Endothelial cell of umbilical vein (primary cell): ENCODE measurements at regions not wholly inside any gene's neighbourhood (a gene's known extent, or its start where the extent isn't known, plus 50 kb on each side); places are given as distances from the start of the nearest gene placed in this dataset.

Source experiments
- BruUV-seq: library from RNA; stranded (reverse); fragments of 400-500 nt; replicated peaks from 2 replicates; lab custom pipeline; 2021; lab: Mats Ljungman, UMichigan
- CTCF ChIA-PET: fragments of 300-600, 350-600 bp; sonication (Branson Sonifier 250); formaldehyde crosslinking; loops from one replicate; lab custom pipeline; 2021; ENCODE audit warnings: antibody characterized with exemption, inconsistent platforms; lab: Charles Lee
- POLR2A ChIA-PET: fragments of 300-600, 350-600 bp; sonication (Branson Sonifier 250); formaldehyde crosslinking; loops from one replicate; lab custom pipeline; 2021; ENCODE audit warnings: antibody characterized with exemption, inconsistent platforms; lab: Charles Lee
- DNase-seq: peaks from one replicate; pipeline ENCODE4 v3.0.0-alpha.2; 2011; ENCODE audit warnings: low read depth, low spot score
- FAIRE-seq: peaks from 2 replicates; lab custom pipeline; 2011; peaks lifted over from hg19 to GRCh38; lab: Jason Lieb, UNC
- H2AFZ ChIP-seq: 2 replicates; pipeline ENCODE4 v1.6.0; 2012; ENCODE audit warnings: low read depth, low read length, control low read depth, inconsistent platforms
- H3K27ac ChIP-seq: 2 replicates; pipeline ENCODE4 v1.5.1; 2011; ENCODE audit warnings: low read depth, mild to moderate bottlenecking, control low read depth, low read length, moderate library complexity; ENCODE audit not compliant: insufficient read depth
- H3K27me3 ChIP-seq, 2 experiments: 2 replicates each; pipeline versions ENCODE4 v1.6.0 to v1.6.1; 2011; ENCODE audit warnings: low read length in 2 of 2, mixed read lengths in 1 of 2; ENCODE audit not compliant: control insufficient read depth in 2 of 2, insufficient read depth in 2 of 2
- H3K36me3 ChIP-seq, 2 experiments: 2 replicates in 1 of 2; 3 replicates in 1 of 2; pipeline ENCODE4 v1.5.1; 2011; ENCODE audit warnings: low read length in 2 of 2, mild to moderate bottlenecking in 1 of 2, moderate library complexity in 1 of 2; ENCODE audit not compliant: control insufficient read depth in 2 of 2, insufficient read depth in 2 of 2; ENCODE audit errors: extremely low read depth in 1 of 2
- H3K4me1 ChIP-seq: 3 replicates; pipeline ENCODE4 v1.5.1; 2011; ENCODE audit warnings: mild to moderate bottlenecking, low read length; ENCODE audit not compliant: control insufficient read depth, insufficient read depth; ENCODE audit errors: extremely low read depth
- H3K4me2 ChIP-seq: 2 replicates; pipeline ENCODE4 v1.6.1; 2011; ENCODE audit warnings: low read length, control low read depth, mixed read lengths; ENCODE audit not compliant: insufficient read depth
- H3K4me3 ChIP-seq, 3 experiments: fragments of 200-600 bp in 1 of 3; sonication (generic), shearing (Covaris generic) in 1 of 3; replicated peaks in 1 of 3; 2 replicates each; pipeline ENCODE4 v1.5.1; 2011 to 2016; ENCODE audit warnings: control low read depth in 3 of 3, low read length in 3 of 3, mild to moderate bottlenecking in 2 of 3, inconsistent platforms in 1 of 3, low read depth in 1 of 3, moderate library complexity in 1 of 3; ENCODE audit not compliant: insufficient read depth in 1 of 3
- H3K79me2 ChIP-seq: 2 replicates; pipeline ENCODE4 v1.6.0; 2012; ENCODE audit warnings: low read length, inconsistent platforms; ENCODE audit not compliant: control insufficient read depth, insufficient read depth
- H3K9ac ChIP-seq: replicated peaks from 2 replicates; pipeline ENCODE3; 2011; ENCODE audit warnings: low read length, control low read depth; ENCODE audit not compliant: insufficient read depth; ENCODE audit errors: extremely low read depth
- H3K9me1 ChIP-seq: replicated peaks from 3 replicates; pipeline ENCODE4 v1.6.0; 2011; ENCODE audit warnings: mild to moderate bottlenecking, low read length; ENCODE audit not compliant: control insufficient read depth, insufficient read depth; ENCODE audit errors: extremely low read depth
- H3K9me3 ChIP-seq: replicated peaks from 2 replicates; pipeline ENCODE4 v1.5.1; 2012; ENCODE audit warnings: low read length, inconsistent platforms; ENCODE audit not compliant: control insufficient read depth, insufficient read depth
- H4K20me1 ChIP-seq: replicated peaks from 2 replicates; pipeline ENCODE3; 2011; ENCODE audit warnings: mild to moderate bottlenecking, low read length; ENCODE audit not compliant: control insufficient read depth, insufficient read depth; ENCODE audit errors: extremely low read depth
- EZH2 ChIP-seq: IDR thresholded peaks from 2 replicates; pipeline ENCODE4 v1.6.1; 2012; ENCODE audit warnings: borderline replicate concordance, low read depth, mild to moderate bottlenecking, moderate library complexity, low read length, inconsistent platforms; ENCODE audit not compliant: severe bottlenecking
- FOS ChIP-seq: IDR thresholded peaks from 2 replicates; pipeline ENCODE4 v1.6.1; 2011; ENCODE audit warnings: mild to moderate bottlenecking, low read length, moderate library complexity, borderline replicate concordance; ENCODE audit not compliant: insufficient read depth
- GATA2 ChIP-seq: IDR thresholded peaks from 2 replicates; pipeline ENCODE4 v1.7.0; 2011; ENCODE audit warnings: low read depth, mild to moderate bottlenecking, moderate library complexity, mixed read lengths, low read length; ENCODE audit not compliant: insufficient read length, insufficient read depth
- JUN ChIP-seq: IDR thresholded peaks from 2 replicates; pipeline ENCODE4 v1.6.1; 2011; ENCODE audit warnings: borderline replicate concordance, low read depth; ENCODE audit not compliant: insufficient read length, insufficient read depth
- MYC ChIP-seq: IDR thresholded peaks from one replicate; pipeline ENCODE4 v1.6.1; 2011; ENCODE audit warnings: mild to moderate bottlenecking, low read depth, low read length
- POLR2A ChIP-seq: IDR thresholded peaks from 2 replicates; pipeline ENCODE4 v1.6.1; 2012; ENCODE audit warnings: low read depth, mild to moderate bottlenecking, control low read depth, low read length
- POLR2AphosphoS5 ChIP-seq: IDR thresholded peaks from 2 replicates; pipeline ENCODE4 v1.6.1; 2012; ENCODE audit warnings: low read depth, mild to moderate bottlenecking, control low read depth, low read length, moderate library complexity; ENCODE audit not compliant: insufficient read depth
- dilution Hi-C: fragments of 300-500 bp; cut with MboI; formaldehyde crosslinking; loops from one replicate; pipeline ENCODE4 v1.15.0; 2019; ENCODE audit warnings: low sequenced_read_pairs; ENCODE audit not compliant: extremely low pct_ligation_motif_present
- intact Hi-C: fragments of 100-400 bp; cut with micrococcal nuclease; formaldehyde crosslinking; loops from one replicate; pipeline ENCODE4 v1.10.0; 2022
- TF ChIP-seq, protein P1 (sequence below): IDR thresholded peaks from 2 replicates; pipeline ENCODE4 v1.6.1; 2011; ENCODE audit not compliant: insufficient read depth, insufficient read length
- TF ChIP-seq, protein P2 (sequence below), 2 donors: IDR thresholded peaks; 1 replicate in 1 of 2; 2 replicates in 1 of 2; pipeline ENCODE4 v1.5.1; 2011; ENCODE audit warnings: low read length in 2 of 2, mild to moderate bottlenecking in 2 of 2, moderate library complexity in 2 of 2, control low read depth in 1 of 2, inconsistent platforms in 1 of 2, low read depth in 1 of 2; ENCODE audit not compliant: insufficient read depth in 1 of 2; ENCODE audit errors: extremely low read depth in 1 of 2

DNA sequence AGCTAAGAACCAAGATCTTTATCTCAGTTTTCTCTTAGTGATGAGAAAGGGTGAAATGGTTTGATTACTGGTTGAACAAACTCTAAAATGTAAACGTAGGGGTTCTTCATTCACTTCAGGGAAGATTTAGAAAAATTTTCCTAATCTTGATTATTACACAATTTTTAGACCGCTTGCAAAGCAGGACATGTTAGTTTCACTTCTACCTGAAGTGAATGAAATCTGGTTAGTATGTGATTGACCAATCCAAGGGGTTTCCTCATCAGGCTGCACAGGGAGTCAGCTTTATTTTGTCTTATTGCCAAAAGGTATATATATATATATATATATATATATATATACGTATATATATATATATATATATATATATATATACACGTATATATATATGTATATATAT, 740.4 kb downstream of the TUSC7 start:
- dilution Hi-C loops (no loop called here), intact Hi-C loops (no loop called here)
- H3K4me2 ChIP-seq = no peak overlapping the region
- H3K9ac ChIP-seq = no peak overlapping the region
- no peak overlapping the region for H3K27ac ChIP-seq
- H3K36me3 ChIP-seq = no peaks in the 10 kb centered on the region
- no peak overlapping the region for H2AFZ ChIP-seq
- BruUV-seq = no TSS peak
- no peak overlapping the region for H3K4me3 ChIP-seq
- H3K27me3 ChIP-seq = no peaks in the 10 kb centered on the region
- H3K79me2 ChIP-seq = no peaks in the 10 kb centered on the region
- H3K9me3 ChIP-seq = no peaks in the 10 kb centered on the region
- ChIA-PET POLR2A (no interaction called here), CTCF (no interaction called here)
- TF ChIP-seq POLR2A (no peak), FOS (no peak), EZH2 (no peak), GATA2 (no peak), JUN (no peak), POLR2AphosphoS5 (no peak), MYC (no peak)
- TF ChIP-seq, protein P1, sequence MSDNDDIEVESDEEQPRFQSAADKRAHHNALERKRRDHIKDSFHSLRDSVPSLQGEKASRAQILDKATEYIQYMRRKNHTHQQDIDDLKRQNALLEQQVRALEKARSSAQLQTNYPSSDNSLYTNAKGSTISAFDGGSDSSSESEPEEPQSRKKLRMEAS = no peak
- TF ChIP-seq, protein P2, sequence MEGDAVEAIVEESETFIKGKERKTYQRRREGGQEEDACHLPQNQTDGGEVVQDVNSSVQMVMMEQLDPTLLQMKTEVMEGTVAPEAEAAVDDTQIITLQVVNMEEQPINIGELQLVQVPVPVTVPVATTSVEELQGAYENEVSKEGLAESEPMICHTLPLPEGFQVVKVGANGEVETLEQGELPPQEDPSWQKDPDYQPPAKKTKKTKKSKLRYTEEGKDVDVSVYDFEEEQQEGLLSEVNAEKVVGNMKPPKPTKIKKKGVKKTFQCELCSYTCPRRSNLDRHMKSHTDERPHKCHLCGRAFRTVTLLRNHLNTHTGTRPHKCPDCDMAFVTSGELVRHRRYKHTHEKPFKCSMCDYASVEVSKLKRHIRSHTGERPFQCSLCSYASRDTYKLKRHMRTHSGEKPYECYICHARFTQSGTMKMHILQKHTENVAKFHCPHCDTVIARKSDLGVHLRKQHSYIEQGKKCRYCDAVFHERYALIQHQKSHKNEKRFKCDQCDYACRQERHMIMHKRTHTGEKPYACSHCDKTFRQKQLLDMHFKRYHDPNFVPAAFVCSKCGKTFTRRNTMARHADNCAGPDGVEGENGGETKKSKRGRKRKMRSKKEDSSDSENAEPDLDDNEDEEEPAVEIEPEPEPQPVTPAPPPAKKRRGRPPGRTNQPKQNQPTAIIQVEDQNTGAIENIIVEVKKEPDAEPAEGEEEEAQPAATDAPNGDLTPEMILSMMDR (IDR thresholded peaks at IDR 0.05; ENCODE audit: extremely low read depth in 1 of 2, insufficient read depth in 1 of 2, low read depth in 1 of 2, low read length in 2 of 2) = no peak
- DNase-seq (no peak), FAIRE-seq (no peak)
- H3K9me1 ChIP-seq = no peaks in the 10 kb centered on the region
- H3K4me1 ChIP-seq = no peaks in the 10 kb centered on the region
- H4K20me1 ChIP-seq = no peaks in the 10 kb centered on the region
